Epithelial cell of prostate (primary cell): ENCODE measurements at regions not wholly inside any gene's neighbourhood (a gene's known extent, or its start where the extent isn't known, plus 50 kb on each side); places are given as distances from the start of the nearest gene placed in this dataset.
A peak's percentile ranks its signal among the peaks of the same experiment; 100 is the strongest.

Experiments
- DNase-seq: peaks from one replicate; pipeline ENCODE4 v3.0.0-alpha.2; 2011; ENCODE audit warnings: low read depth, low spot score
- H3K27ac ChIP-seq: fragments of 450-650 bp; 2 replicates; pipeline ENCODE4 v1.5.1; 2017; ENCODE audit warnings: mild to moderate bottlenecking

GRCh38 chr4:58935332-58935731, 1825.1 kb upstream of the IGFBP7 start:
- H3K27ac ChIP-seq: no peak overlapping the region
- no peak for DNase-seq

GRCh38 chr4:58936436-58936835, 1826.3 kb upstream of the IGFBP7 start:
- DNase-seq: no peak
- no peak overlapping the region for H3K27ac ChIP-seq

DNA sequence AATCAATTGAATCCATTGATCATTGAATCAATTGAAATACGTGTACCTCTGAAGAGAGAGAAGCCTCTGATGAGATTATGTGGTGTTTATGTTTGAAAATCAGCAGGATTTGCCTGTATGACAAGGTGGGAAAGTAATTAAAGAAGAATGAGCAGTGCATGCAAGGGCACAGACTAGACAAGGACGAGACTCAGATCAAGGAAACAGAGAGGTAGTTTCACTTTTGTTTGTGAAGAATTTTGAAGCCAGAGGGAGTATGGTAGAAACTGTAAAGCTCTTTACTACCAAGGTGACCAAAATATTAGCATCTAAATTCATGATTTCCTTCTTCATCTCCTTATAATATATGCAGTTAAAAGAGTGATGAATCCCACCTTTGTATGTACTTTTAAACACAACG, 1830.0 kb upstream of the IGFBP7 start:
- no peak for DNase-seq
- no peak overlapping the region for H3K27ac ChIP-seq

DNA sequence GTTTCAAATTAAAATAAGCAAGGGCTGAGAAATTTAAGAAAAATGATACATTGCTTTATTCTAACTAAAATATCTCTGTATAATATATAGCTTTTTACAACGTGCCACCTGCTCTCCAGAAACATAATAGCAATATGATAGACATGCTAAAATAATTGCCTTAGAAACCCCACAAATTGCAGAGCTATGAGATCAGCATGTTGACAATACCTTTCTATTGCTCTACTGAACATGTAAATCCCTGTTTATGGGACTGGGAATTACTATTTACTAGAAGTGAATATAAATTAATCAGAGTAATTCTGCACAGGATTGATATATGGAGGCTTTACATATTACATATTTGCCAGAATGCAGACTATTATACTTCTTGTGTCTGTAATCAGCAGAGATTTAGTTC, 1831.1 kb upstream of the IGFBP7 start:
- no peak for DNase-seq
- H3K27ac ChIP-seq: no peak overlapping the region

- no peak for DNase-seq
- no peak overlapping the region for H3K27ac ChIP-seq
These were observed 1843.4 kb upstream of the IGFBP7 start for GRCh38 chr4:58953575-58953974.

DNA sequence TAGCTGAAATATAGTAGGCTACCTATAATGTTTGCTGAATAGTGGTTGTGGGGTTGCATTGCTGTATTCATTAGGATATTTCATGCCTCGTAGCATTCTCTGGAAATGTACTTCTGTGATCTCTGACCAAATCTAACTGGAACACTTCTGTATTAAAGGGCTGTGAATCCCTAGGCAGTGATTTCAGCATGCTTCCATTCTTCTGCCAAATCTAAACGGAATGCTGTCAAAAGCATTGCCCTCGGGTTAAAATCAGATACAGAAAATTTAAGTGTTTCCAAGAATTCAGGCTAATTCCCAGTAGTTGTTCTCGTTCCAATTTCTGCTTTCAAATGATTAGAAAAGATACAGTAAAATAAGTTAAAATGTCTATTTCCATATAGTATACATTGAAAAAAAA, 1847.5 kb upstream of the IGFBP7 start:
- DNase-seq: no peak
- H3K27ac ChIP-seq: no peak overlapping the region

DNA sequence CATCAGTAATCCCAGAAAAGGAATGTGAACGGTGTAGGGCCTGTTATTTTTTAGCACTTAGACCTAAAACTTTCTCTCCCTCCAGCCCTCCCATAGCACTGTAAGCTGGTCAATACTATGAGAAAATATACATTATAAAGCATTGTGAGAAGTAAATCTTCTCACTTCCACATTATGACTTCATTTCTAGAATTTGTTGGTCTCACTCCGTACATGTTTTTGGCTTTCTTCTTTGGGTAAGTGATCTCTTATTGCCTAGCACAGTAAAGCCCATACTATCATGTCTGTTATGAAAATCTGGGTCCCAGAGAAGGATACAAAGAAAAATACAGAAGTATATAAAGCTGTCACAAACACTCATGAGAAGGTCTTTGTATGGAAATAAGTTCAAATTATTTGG, 1851.1 kb upstream of the IGFBP7 start:
- H3K27ac ChIP-seq: no peak overlapping the region
- no peak for DNase-seq

DNA sequence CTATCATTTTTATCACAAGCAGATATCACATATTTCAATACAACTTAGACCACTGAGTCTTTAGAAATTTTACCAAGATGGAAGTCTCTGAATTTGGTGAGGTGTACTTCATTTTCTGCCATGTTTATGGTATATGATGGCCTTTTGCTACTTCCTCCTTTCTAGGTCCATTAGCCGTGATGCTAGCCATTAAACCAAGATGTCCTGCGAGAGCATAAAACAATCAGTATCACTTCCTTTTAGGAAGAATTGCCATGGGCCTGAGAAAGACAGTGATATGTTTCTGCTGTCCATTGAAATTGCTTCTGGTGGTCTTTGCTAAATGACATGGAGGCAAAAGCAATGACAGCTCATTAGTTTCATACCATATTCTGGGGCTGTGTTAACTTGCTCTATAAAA, 1851.7 kb upstream of the IGFBP7 start:
- DNase-seq: no peak
- no peak overlapping the region for H3K27ac ChIP-seq

- no peak overlapping the region for H3K27ac ChIP-seq
- DNase-seq: no peak
These were observed 1852.2 kb upstream of the IGFBP7 start for GRCh38 chr4:58962424-58962823.

- H3K27ac ChIP-seq: no peak overlapping the region
- DNase-seq: no peak
These were observed 1871.6 kb upstream of the IGFBP7 start for GRCh38 chr4:58981828-58982227.

GRCh38 chr4:58983887-58984286, 1873.7 kb upstream of the IGFBP7 start:
- no peak overlapping the region for H3K27ac ChIP-seq
- DNase-seq: no peak

- no peak for DNase-seq
- no peak overlapping the region for H3K27ac ChIP-seq
These were observed 1892.0 kb upstream of the IGFBP7 start for GRCh38 chr4:59002148-59002547.

GRCh38 chr4:59024257-59024656, 1914.1 kb upstream of the IGFBP7 start:
- H3K27ac ChIP-seq: no peak overlapping the region
- no peak for DNase-seq

DNA sequence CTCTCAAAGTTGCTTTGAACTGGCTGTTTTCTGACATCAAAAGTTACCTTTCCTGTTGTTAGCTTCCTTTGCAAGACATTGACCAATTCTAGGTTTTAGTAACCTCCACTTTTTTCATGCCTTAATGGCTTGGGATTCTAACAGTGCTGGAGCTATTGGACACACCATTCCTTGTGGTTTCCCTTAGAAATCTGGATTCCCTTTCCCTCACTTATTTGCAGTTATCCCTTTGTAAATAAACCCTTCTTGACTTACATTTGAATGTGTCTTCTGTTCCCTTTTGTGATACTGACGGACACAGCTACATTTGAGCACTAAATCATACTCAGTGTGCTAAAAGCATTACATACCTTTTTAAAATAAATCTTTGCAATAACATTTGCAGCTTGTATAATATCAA, 1927.6 kb upstream of the IGFBP7 start:
- no peak overlapping the region for H3K27ac ChIP-seq
- no peak for DNase-seq

- DNase-seq: no peak
- no peak overlapping the region for H3K27ac ChIP-seq
These were observed 1928.9 kb upstream of the IGFBP7 start for GRCh38 chr4:59039046-59039445.

DNA sequence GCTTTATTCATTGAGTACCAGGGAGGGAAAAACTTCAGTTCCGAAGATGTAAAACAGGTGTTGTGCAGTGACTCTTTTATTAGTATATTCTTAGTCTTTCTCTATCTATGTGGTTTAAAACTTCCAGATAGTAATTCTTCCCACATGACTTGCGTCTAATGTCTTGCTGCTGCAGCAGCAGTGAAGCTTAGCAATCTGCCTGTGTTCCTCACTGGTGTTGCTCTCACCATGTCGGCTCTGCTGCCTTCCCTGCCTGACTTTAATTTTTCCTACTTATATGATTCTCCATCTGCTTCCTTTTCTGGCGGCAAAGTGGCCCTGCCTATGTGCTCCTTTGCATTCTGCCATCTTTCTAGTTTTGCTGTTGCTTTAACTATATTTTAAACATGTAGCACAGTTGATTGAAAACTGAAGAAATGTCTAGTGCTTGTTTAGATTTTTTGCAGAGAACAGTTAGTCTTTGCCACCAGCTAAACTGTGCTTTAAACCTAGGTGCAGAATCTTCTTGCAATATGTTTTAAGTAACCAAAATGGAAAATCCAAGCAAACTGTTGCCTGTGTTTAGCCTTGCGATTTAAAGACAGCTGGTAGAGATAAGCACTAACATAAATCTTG, 1934.2 kb upstream of the IGFBP7 start:
- H3K27ac ChIP-seq: no peak overlapping the region

GRCh38 chr4:59054086-59054485, 1943.9 kb upstream of the IGFBP7 start:
- H3K27ac ChIP-seq: no peak overlapping the region
- DNase-seq: no peak

More for the DNA sequence above, 1934.2 kb upstream of the IGFBP7 start:
- DNase-seq: no peak

GRCh38 chr4:59057804-59058203, 1947.6 kb upstream of the IGFBP7 start:
- no peak overlapping the region for H3K27ac ChIP-seq
- peak; percentile 6 for DNase-seq

DNA sequence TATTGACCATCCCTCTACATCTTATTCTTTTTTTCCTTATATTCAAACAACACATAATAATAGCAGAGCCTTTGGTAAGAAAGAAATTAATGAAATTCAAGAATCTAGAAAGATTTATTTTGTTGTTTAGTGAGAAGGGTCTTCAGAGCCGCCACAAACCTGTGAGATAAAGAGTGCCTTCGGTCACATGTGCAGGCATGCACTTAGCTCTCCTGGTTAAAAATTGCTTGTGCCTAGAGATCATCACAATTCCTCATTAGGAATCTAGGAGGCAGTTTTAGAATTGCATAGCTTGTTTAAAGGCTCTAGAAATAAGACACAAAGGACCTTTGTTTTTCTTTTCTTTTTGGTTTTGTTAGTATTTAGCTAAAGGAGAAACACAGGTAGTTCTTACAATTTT, 1948.4 kb upstream of the IGFBP7 start:
- DNase-seq: no peak
- no peak overlapping the region for H3K27ac ChIP-seq

GRCh38 chr4:59060002-59060846, 1950.0 kb upstream of the IGFBP7 start:
- H3K27ac ChIP-seq: no peak overlapping the region
- DNase-seq: no peak

DNA sequence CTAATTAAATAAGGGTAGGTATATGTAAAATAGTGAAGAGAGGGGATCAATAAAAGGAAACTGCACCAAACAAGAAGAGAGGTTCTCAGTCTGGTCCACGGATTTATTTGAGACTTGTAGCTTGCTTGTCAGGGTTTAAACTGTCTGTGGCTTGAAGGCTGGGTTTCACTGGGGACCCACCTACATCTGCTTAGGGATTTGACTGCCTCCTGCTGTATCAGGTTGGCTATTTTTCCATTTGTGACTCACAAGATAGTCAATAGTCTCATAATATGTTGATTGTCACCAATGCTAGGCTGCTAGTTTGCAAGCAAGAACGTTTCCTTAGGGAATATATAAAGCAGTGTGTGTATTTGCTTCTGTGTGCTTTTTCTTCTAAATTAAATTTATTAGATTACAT, 1950.7 kb upstream of the IGFBP7 start:
- H3K27ac ChIP-seq: no peak overlapping the region
- no peak for DNase-seq
